Lower lobe of right lung (tissue), 2 donors: ENCODE measurements at regions not wholly inside any gene's neighbourhood (a gene's known extent, or its start where the extent isn't known, plus 50 kb on each side); places are given as distances from the start of the nearest gene placed in this dataset.

Experiments
- ATAC-seq, 2 donors: fragments of 200-7000 bp; cut with Tn5 transposase; one replicate each; pipeline ENCODE4 v1.9.1; 2020 to 2022; ENCODE audit warnings: mild to moderate bottlenecking in 2 of 2, moderate library complexity in 2 of 2
- DNase-seq: peaks from one replicate; pipeline ENCODE4 v3.0.0-alpha.2; 2020
- H3K27ac ChIP-seq: fragments of 200-600 bp; one replicate; pipeline ENCODE4 v1.8.0; 2022
- H3K27me3 ChIP-seq: fragments of 200-600 bp; one replicate; pipeline ENCODE4 v1.8.0; 2022; ENCODE audit warnings: low read depth
- H3K36me3 ChIP-seq: fragments of 200-600 bp; one replicate; pipeline ENCODE4 v1.8.0; 2022; ENCODE audit warnings: mild to moderate bottlenecking
- H3K4me1 ChIP-seq: fragments of 200-600 bp; one replicate; pipeline ENCODE4 v1.8.0; 2022
- H3K4me3 ChIP-seq: fragments of 200-600 bp; one replicate; pipeline ENCODE4 v1.8.0; 2022; ENCODE audit warnings: mild to moderate bottlenecking
- H3K9me3 ChIP-seq: fragments of 200-600 bp; one replicate; pipeline ENCODE4 v1.8.0; 2022
- CTCF ChIP-seq: fragments of 200-600 bp; IDR thresholded peaks from one replicate; pipeline ENCODE4 v1.8.0; 2022; ENCODE audit warnings: antibody characterized with exemption, mild to moderate bottlenecking
- intact Hi-C: fragments of 100-400 bp; cut with DNase I; formaldehyde crosslinking; loops from one replicate; pipeline ENCODE4 v1.11.0; 2022
- donor health status: DM: no; HTN: yes; CAD: no; lungs with severe emphysema.

GRCh38 chr14:32003585-32003984 lies 73.5 kb upstream of the ARHGAP5 start:
- no peaks in the 10 kb centered on the region for H3K36me3 ChIP-seq
- H3K4me3 ChIP-seq: no peak overlapping the region
- ATAC-seq (no peak), DNase-seq (no peak)
- TF ChIP-seq CTCF: no peak
- no peak overlapping the region for H3K27ac ChIP-seq
- H3K9me3 ChIP-seq: no peaks in the 10 kb centered on the region
- no peaks in the 10 kb centered on the region for H3K4me1 ChIP-seq
- intact Hi-C loops: no loop called here
- H3K27me3 ChIP-seq: no peaks in the 10 kb centered on the region

GRCh38 chr14:32004300-32004699 lies 72.8 kb upstream of the ARHGAP5 start:
- DNase-seq: no peak
- H3K27me3 ChIP-seq: no peaks in the 10 kb centered on the region
- no peak for TF ChIP-seq CTCF
- no peak overlapping the region for H3K27ac ChIP-seq
- H3K9me3 ChIP-seq: no peaks in the 10 kb centered on the region
- ATAC-seq: no peak
- H3K36me3 ChIP-seq: no peaks in the 10 kb centered on the region
- no peak overlapping the region for H3K4me3 ChIP-seq
- intact Hi-C loops: no loop called here
- no peaks in the 10 kb centered on the region for H3K4me1 ChIP-seq

- DNase-seq: no peak
- Histone ChIP-seq H3K36me3 (no peaks in the 10 kb centered on the region), H3K9me3 (no peaks in the 10 kb centered on the region), H3K27ac (no peak overlapping the region), H3K4me1 (no peaks in the 10 kb centered on the region), H3K4me3 (no peak overlapping the region), H3K27me3 (no peaks in the 10 kb centered on the region)
- ATAC-seq: peak; percentile 44 to 47
- no peak for TF ChIP-seq CTCF
- intact Hi-C loops: no loop called here
Measured at GRCh38 chr14:32005628-32006027, 71.5 kb upstream of the ARHGAP5 start.

- Histone ChIP-seq H3K27ac (no peak overlapping the region), H3K36me3 (no peaks in the 10 kb centered on the region), H3K27me3 (no peaks in the 10 kb centered on the region), H3K4me1 (no peaks in the 10 kb centered on the region), H3K4me3 (no peak overlapping the region), H3K9me3 (no peaks in the 10 kb centered on the region)
- DNase-seq (no peak), ATAC-seq (peak; percentile 57 to 78)
- no peak for TF ChIP-seq CTCF
- intact Hi-C loops: no loop called here
Measured at GRCh38 chr14:32006263-32007110, 70.6 kb upstream of the ARHGAP5 start.

- ATAC-seq (no peak), DNase-seq (no peak)
- Histone ChIP-seq H3K4me3 (no peak overlapping the region), H3K4me1 (no peaks in the 10 kb centered on the region), H3K27ac (no peak overlapping the region), H3K27me3 (no peaks in the 10 kb centered on the region), H3K36me3 (no peaks in the 10 kb centered on the region), H3K9me3 (no peaks in the 10 kb centered on the region)
- intact Hi-C loops: no loop called here
- TF ChIP-seq CTCF: no peak
Measured at GRCh38 chr14:32007755-32008362, 69.2 kb upstream of the ARHGAP5 start.
